ENCODE measurements at regions not wholly inside any gene's neighbourhood (a gene's known extent, or its start where the extent isn't known, plus 50 kb on each side); places are given as distances from the start of the nearest gene placed in this dataset.

- TF ChIP-seq ZNF146 (tag by site-specific recombination; IDR thresholded peaks at IDR 0.05) (no peak), ZNF561 (tag by site-specific recombination; IDR thresholded peaks at IDR 0.05; ENCODE audit: borderline replicate concordance) (no peak), CTCF (tag by site-specific recombination; IDR thresholded peaks at IDR 0.05) (no peak), ZNF571 (tag by site-specific recombination; IDR thresholded peaks at IDR 0.05) (no peak), ZNF398 (tag by site-specific recombination; IDR thresholded peaks at IDR 0.05) (no peak), YY1 (tag by site-specific recombination; IDR thresholded peaks at IDR 0.05) (no peak)
These were observed 163.6 kb downstream of the LY86 start for GRCh38 chr6:6752129-6752528.

Measured in HEK293 (cell line).